Posterior cingulate gyrus (tissue), 11 donors: ENCODE measurements at regions not wholly inside any gene's neighbourhood (a gene's known extent, or its start where the extent isn't known, plus 50 kb on each side); places are given as distances from the start of the nearest gene placed in this dataset.

Experiments
- DNase-seq, 10 donors: peaks; one replicate each; pipeline versions ENCODE4 v3.0.0 to v3.0.0-alpha.2; 2020 to 2021; ENCODE audit warnings: mixed read lengths in 3 of 10
- intact Hi-C: fragments of 100-400 bp; cut with DNase I; formaldehyde crosslinking; loops from one replicate; pipeline ENCODE4 v1.15.1; 2023

GRCh38 chr5:167780177-167780576 is 511.3 kb upstream of the WWC1 start:
- no peak for DNase-seq
- intact Hi-C loops, result no loop called here

- peak in 2 of 10 donors; percentile 44 to 81 for DNase-seq
- intact Hi-C loops, result no loop called here
Measured at GRCh38 chr5:167783145-167783817, 508.2 kb upstream of the WWC1 start.

DNA sequence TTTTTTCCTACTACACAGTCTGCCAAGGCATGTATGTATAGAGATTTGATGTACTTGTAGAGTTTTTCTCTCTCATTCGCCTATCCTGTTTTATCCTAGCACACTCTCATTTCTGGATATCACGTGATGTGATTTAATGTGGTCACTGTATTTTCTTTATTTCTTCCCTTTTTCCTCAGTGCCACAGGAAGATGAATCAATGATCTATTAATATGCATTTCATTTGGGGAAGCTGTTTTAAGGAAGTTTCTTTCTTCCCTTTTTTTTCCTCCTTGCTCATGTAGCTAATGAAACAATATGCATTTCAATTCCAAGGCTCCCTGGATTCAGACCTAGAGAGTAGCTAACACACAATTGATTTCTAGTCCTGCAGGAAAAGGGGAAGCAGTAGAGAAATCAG is 506.3 kb upstream of the WWC1 start:
- no peak for DNase-seq
- intact Hi-C loops, result no loop called here

DNA sequence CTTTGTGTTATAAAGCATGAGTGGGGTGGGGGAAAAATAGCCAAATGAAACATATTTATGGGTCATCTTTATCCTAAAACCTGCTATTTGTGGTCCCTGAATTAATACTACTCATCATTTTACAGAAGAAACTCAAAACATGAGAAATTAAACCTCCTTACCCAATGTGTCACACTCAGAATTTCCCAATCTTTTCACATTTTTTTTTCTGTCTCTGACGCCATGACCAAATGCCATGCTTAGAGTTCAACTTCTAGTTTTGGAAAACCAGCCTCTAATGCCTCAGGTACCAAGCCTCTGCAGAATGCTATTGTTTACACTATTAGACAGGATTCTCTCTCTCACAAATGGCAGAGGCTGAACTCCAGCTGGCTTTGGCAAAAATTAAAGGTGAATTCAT is 505.5 kb upstream of the WWC1 start:
- intact Hi-C loops, result no loop called here
- no peak for DNase-seq

- intact Hi-C loops, result no loop called here
Measured at GRCh38 chr5:167786871-167787578, 504.4 kb upstream of the WWC1 start.

DNA sequence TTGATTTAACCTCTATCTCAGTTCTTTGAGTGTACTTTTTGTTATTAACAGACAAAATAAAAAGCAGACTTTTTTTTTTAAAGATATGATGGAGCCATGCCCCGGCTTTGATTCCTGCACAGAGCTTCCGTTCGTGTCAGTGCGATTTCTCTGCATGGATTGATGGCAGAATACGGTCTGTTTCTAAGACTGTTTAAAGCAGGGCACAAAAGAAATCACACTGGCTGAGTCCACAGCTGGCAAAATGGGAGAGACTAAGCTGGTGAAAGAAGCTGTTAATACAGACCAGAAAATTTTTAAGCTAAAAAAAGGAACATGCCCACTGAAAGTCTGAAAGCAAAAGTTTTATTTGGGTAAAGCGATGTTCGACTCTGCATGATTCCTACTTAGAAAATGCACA is 501.4 kb upstream of the WWC1 start:
- DNase-seq, result no peak
- intact Hi-C loops, result no loop called here

More at GRCh38 chr5:167786871-167787578, 504.4 kb upstream of the WWC1 start:
- no peak for DNase-seq

DNA sequence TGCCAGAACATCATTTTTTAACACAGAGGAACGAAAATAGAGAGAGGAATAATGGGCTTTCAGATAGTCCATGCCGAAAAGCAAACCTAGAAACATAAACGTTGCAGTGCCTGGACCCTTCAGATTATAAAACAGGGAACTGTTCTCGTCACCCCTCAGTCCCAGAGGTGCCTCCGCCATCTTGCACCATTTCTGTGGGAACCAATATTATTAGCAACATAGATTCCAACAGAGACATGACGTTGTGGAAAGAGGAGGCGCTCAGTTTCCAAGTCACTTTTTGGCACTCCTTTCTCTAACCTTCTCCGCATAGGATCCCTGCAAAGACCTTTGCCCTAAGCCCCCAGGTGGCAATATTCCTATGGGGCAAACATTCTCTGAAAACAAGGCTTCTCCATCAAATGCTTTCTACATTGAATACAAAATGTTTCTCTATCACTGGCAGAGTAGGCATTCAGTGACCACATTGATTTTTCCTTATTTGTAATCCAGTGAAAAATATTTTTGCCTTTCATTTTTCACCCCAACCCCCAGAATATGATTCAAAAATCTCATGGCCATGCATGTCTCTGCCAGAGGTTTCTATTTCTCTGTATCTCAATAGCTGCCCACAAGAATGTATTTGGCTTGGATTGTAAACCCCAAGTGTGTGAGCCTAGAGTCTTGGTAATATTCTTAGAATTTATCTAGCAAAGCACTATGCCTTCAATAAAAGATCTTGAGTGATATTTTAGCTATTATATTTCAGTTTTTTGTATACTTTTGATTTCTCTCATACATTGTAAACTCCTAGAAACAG is 500.8 kb upstream of the WWC1 start:
- peak in 1 of 10 donors; percentile 8 for DNase-seq
- intact Hi-C loops, result no loop called here

DNA sequence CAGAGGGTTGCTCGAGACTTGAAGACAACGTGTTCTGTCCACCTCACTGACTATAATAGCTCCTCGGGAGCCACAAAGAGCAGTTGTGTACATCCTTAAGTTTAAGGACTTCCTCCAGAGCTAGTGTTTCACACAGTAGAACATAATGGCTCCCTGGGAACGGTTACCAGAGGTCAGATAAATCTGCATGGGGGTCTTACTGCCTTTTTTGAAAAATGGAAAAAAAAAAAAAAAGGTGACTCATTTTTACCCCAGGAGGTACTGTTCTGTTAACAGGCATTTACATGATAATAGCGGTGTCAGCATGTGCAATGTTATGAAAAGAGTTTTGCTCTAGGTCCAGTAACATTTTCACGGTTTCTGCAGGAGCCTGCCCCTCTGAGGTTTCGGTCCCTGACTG is 498.9 kb upstream of the WWC1 start:
- intact Hi-C loops, result no loop called here
- DNase-seq, result no peak

GRCh38 chr5:167793700-167794099 is 497.7 kb upstream of the WWC1 start:
- DNase-seq, result no peak
- intact Hi-C loops, result no loop called here

DNA sequence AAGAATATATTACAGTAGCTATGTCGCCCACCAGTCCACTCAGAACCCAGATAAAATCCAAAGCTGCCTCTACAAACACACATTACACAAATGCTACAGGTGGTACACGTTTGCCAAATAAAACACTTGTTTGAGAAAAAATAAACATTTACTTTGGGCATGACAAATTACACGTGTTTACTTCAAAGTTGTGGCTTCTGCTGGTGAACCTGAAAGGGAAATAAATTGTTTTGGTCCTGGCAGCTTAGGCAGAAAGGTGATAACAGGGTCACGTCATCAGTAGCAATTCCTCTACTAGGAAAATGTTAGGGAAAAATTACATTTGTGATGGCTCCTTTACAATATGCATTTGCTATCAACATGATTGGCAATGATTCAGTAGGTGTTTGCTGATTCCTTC is 497.3 kb upstream of the WWC1 start:
- intact Hi-C loops, result no loop called here
- no peak for DNase-seq

DNA sequence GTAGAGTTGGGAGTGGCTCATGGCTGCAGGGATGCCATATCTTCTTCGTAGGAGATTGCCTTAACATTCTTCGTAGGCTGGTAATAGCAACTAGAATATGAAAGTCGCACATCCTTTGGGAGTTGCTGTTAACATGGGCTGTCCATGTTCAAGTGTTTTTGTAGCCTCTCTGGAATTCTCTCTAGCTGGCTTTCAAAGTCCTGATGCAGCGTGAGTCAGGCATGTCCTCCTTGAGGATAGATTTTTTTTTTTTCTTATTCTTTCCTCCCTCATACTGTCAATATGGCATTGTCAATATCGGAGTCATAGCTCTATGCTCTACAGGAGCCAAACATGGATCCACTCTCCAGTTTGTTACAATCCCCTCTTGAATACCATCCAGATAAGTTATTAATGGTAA is 494.8 kb upstream of the WWC1 start:
- intact Hi-C loops, result no loop called here
- DNase-seq, result no peak

DNA sequence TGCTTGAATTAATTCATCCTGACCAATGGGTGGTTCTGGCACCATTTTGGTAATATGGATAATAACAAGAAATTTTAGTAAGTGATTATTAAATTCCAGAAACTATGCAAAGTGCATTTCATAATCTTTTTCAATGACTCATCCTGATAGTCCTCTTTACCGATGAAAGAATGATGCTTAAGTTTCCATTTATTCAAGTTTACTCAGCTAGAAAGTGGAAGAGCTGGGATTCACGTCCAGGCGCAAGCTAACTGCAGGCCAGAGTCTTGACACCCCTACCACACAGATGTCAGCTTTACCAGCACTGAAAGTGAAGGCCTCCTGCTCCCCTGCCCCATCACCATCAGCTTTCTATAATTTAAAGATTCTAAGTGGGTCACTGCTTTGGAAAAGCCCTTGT is 493.5 kb upstream of the WWC1 start:
- intact Hi-C loops, result no loop called here
- no peak for DNase-seq

DNA sequence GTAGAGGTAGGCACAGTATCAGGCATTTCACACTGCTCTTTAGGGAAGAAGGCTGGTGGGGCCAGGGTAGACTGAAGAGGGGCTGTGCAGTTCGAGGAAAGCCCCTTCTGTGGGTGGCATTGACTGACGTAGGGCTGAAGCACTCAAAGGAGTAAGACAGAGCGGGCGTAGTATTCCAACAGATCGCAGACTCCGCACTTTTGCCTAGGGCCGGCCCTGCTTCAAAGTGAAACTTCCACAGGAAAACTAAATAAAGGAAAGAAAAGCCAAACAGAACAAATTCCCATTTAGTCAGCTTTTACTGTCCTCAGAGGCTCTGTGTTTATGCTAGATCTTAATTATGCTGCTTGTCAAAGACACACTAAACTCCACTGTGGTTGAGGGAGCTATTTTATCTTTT is 493.0 kb upstream of the WWC1 start:
- intact Hi-C loops, result no loop called here
- peak in 1 of 10 donors; percentile 82 for DNase-seq

GRCh38 chr5:167800427-167800826 is 491.0 kb upstream of the WWC1 start:
- intact Hi-C loops, result no loop called here
- no peak for DNase-seq

DNA sequence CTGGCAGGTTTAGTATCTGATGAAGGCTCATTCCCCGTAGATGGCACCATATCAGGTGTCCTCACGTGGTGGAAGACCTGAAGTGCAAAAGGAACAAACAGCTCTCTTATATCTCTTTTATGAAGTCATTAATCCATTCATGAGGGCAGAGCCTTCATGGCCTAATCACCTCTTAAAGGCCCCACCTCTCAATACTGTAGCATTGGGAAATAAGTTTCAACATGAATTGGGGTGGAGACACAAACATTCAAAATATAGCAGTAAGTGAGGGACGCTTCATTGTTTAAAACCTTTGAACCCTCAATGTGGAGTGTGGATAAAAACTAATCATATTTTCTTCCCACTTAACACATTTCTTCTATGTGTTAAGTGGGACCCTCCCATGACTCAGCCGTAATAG is 489.4 kb upstream of the WWC1 start:
- intact Hi-C loops, result no loop called here
- no peak for DNase-seq

GRCh38 chr5:167802755-167803431 is 488.6 kb upstream of the WWC1 start:
- no peak for DNase-seq
- intact Hi-C loops, result no loop called here

GRCh38 chr5:167804512-167805220 is 486.8 kb upstream of the WWC1 start:
- no peak for DNase-seq
- intact Hi-C loops, result no loop called here

- intact Hi-C loops, result no loop called here
- DNase-seq, result no peak
Measured at GRCh38 chr5:167810573-167810972, 480.9 kb upstream of the WWC1 start.

DNA sequence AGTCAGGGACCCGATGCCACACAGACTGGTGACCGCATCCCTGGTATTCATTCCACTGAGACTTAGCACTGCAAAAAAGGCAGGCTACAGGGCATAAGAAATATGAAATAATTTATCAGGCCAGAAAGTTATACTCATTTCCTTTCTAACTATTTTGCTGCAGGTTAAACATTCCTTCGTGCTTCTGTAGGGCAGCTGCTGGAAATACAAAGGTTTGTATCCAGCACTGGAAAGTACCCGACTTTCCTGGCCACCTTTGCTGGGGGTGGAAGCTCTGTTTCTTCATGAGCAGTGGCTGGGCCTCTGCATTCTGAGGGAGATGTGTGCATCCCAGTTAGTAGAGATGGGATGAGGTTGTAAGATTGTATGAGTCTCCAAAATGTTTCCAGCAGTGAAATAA is 478.6 kb upstream of the WWC1 start:
- intact Hi-C loops, result no loop called here
- no peak for DNase-seq

GRCh38 chr5:167813389-167813788 is 478.1 kb upstream of the WWC1 start:
- DNase-seq, result no peak
- intact Hi-C loops, result no loop called here
